ENCODE measurements at regions not wholly inside any gene's neighbourhood (a gene's known extent, or its start where the extent isn't known, plus 50 kb on each side); places are given as distances from the start of the nearest gene placed in this dataset.

DNA sequence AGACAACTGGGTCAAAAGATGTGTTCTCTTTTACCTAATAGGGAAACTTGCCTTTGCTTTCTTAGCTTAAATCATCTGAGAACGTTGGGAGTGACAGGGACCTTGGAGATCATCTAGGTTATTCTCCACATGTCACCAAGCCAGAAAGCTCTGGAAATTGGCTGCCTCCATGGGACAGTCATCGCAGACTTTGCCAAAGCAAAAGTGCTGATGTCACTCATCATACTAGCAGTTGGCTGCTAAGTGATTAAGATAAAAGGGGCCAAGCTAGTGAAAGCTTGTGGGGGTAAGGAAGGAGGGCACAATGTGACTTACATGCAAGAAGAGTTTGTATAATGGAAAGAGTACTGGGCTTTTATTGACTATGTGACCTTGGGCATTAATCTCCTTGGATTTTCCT, 198.0 kb upstream of the PFN2 start:
- DNase-seq (ENCODE audit: low read depth), result no peak

- no peak for DNase-seq (ENCODE audit: low read depth)
Observed at GRCh38 chr3:150165396-150166094, 194.8 kb upstream of the PFN2 start.

DNA sequence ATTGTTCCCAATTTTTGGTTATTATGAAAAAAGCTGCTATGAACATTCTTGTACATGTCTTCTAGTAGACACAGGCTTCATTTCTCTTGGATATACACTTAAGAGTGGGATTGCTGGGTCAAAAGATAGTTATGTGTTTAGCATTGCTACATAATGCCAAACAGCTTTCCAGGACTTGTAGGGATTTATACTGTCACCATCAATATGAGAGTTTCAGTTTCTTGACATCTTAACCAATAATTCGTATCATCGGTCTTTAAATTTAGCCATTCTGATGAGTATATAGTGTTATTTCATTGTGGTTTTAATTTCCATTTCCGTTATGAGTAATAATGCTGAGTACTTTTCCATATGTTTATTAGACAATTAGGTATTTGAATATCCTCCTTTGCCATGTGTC, 190.3 kb upstream of the PFN2 start:
- no peak for DNase-seq (ENCODE audit: low read depth)

DNA sequence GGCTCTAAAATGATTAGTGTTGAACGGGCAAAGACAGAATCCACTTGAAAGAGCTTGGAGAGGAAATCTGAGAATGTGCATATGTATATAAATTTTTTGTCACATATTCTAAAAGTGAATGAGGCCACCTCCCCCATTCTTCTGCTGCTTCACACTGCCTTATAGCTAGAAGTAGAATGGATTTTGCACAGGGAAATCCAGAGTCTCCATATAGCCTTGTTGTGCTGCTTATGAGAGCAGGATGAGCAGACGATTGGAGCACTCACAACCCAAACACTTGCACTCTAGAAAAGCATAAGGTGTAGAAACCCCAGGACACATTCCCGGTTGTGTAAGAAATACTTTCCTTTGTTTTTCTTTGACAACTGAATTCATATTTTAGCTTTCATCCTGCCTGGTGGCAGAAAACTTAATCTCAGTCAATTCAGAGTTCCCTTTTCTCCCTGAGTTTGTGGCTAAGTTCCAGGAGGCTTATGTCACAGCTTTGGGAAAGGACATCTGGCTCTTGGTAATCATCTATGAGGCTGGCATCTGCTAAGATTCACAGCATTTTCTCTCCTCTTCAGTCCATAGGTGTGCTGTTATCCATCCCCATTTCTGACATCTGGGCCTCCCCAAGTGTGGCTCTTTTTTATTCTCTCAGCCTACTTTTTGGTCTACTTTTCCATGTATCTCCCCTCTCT, 188.4 kb upstream of the PFN2 start:
- no peak for DNase-seq (ENCODE audit: low read depth)

GRCh38 chr3:150152567-150152966, 181.9 kb upstream of the PFN2 start:
- DNase-seq (ENCODE audit: low read depth), result no peak

- DNase-seq (ENCODE audit: low read depth), result no peak
Observed at GRCh38 chr3:150150633-150151032, 179.9 kb upstream of the PFN2 start.

GRCh38 chr3:150149651-150150051, 179.0 kb upstream of the PFN2 start:
- no peak for DNase-seq (ENCODE audit: low read depth)

DNA sequence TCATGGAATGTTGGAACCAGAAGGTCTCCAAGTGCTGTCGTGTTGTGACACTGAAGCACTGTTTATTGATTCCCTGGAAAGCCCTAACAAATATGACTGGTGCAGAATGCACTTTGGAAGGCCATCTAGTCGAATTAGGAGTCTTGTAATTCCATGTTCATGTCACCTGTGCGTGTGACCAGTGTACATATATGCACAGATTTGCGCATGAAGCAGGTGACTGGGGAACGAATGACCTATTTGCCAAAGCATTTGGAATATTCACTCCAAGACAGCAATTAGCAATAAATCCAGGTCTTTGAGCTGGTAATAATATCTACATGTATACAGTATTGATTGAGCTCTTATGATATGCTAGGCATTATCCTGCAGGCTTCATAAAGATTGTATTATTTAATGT, 177.5 kb upstream of the PFN2 start:
- DNase-seq (ENCODE audit: low read depth), result no peak

GRCh38 chr3:150147776-150148175, 177.1 kb upstream of the PFN2 start:
- no peak for DNase-seq (ENCODE audit: low read depth)

DNA sequence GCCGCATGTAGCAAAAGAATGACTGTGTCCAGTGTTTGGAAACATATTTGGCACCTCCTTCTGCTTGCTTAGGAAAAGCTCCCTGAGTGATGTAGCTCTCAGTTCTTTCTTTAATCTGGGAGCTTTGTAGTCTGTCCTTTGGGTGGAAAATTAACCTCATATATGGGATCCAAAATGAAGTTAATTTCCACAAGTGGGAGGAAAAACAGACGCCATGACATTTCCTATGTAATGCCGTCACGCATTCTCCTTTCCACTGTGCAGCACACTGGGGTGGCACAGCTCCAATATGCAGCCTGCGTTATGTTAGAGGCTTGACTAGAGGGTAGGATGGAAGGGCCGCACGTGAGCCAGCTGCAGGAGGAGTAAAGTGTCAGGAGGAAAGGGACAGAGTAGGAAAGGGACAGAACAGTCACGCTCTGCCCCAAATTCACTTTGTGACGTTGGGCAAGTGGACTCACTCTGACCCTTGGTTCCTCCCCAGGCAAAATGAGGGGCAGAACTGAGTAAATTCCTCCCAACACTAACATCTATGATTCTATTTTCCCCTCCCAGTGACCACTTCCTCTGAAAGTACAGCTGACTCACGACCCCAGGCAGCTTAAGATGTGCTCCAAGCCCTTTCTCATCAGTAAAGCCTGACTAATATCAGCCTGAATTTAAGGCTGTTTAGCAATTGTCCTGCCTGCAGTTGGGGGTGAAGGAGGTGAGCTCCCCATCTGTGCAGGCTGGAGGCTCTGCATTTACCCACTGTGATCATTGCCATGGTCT, 176.5 kb upstream of the PFN2 start:
- no peak for DNase-seq (ENCODE audit: low read depth)

DNA sequence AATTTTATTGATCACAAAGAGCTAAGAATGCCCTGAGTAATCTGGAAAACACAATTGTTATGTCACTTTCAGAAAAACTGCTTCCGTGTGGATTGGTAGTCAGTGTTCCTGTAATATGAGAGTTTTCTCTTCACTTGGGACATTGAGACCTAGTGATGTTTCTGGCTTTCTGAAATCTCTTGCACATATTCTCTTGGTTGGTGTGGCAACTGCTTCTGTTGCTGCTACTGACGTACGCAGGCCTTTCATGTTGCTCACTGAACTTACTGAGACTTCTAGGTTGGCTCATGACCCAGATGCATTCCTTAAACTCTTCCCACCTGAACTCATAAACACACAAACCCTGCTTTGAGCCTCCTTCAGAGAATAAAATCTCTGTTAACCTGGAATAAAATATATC, 175.0 kb upstream of the PFN2 start:
- no peak for DNase-seq (ENCODE audit: low read depth)

DNA sequence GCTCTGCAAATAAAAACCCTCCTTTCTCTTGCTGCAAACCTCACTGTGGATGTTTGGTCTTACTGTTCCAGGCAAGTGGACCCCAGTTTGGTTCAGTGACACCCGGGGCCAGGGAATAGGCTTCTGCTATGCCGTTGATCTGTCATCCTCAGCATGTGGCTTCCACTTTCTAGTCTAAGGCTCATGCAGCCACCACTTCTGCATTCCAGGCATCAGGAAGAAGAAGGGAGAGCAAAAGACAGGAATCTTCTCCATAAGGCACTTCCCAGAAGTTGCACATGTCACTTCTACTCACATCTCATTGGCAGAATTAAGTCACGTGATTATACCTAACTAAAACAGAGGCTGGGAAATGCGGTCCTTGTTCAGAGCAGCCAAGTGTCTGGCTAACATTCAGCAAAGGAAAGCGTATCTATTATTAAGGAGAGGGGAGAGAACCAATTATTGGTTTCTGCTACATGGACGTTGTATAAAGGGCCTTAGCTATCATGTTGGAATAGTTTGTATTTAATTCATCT, 173.6 kb upstream of the PFN2 start:
- no peak for DNase-seq (ENCODE audit: low read depth)

- no peak for DNase-seq (ENCODE audit: low read depth)
Observed at GRCh38 chr3:150142936-150143335, 172.2 kb upstream of the PFN2 start.

- no peak for DNase-seq (ENCODE audit: low read depth)
Observed at GRCh38 chr3:150141790-150142326, 171.2 kb upstream of the PFN2 start.

- no peak for DNase-seq (ENCODE audit: low read depth)
Observed at GRCh38 chr3:150140614-150141321, 170.1 kb upstream of the PFN2 start.

GRCh38 chr3:150138824-150139223, 168.1 kb upstream of the PFN2 start:
- no peak for DNase-seq (ENCODE audit: low read depth)

- DNase-seq (ENCODE audit: low read depth), result no peak
Observed at GRCh38 chr3:150136242-150136641, 165.5 kb upstream of the PFN2 start.

- no peak for DNase-seq (ENCODE audit: low read depth)
Observed at GRCh38 chr3:150135287-150135721, 164.6 kb upstream of the PFN2 start.

DNA sequence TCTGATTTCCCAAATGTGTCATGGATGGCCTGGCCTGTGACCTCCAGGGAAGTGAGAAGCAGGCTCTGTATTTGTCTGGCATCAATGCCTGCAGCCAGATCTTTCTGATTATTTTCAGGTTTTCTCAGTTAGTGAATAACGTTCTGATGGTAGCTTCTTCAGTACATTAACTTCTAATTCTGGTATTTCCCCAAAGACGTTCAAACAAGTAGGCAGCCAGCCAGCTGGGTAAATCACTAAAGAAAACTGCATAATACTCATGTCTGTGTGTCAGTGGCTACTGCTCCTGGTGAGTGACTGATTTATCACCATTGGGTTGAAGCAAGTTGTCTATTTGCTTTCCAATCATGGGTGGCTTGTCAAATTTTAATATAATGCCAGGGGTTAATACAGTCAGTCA, 162.6 kb upstream of the PFN2 start:
- DNase-seq (ENCODE audit: low read depth), result no peak

- no peak for DNase-seq (ENCODE audit: low read depth)
Observed at GRCh38 chr3:150132101-150132749, 161.5 kb upstream of the PFN2 start.

DNA sequence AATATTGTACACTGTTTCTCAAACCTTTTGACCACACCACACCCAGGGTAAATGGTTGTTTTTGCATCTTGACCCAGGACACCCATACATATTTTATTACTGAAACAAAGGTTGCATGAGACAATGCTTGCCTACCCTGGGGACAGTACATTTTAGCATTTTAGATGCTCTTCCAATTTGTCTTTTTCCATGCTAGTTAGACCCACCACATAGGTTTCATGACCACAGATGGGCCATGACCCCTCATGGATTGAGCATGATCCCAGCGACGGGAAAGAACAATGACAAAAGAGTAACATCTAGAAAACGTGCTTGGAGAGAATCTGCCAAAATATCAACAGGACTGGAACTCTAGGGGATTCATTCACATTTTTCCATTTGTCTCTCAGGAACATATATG, 161.0 kb upstream of the PFN2 start:
- no peak for DNase-seq (ENCODE audit: low read depth)
